Central memory CD4-positive, alpha-beta T cell (primary cell): ENCODE measurements at regions not wholly inside any gene's neighbourhood (a gene's known extent, or its start where the extent isn't known, plus 50 kb on each side); places are given as distances from the start of the nearest gene placed in this dataset.

Source experiments
- DNase-seq: peaks from one replicate; pipeline ENCODE4 v3.0.0; 2022

DNA sequence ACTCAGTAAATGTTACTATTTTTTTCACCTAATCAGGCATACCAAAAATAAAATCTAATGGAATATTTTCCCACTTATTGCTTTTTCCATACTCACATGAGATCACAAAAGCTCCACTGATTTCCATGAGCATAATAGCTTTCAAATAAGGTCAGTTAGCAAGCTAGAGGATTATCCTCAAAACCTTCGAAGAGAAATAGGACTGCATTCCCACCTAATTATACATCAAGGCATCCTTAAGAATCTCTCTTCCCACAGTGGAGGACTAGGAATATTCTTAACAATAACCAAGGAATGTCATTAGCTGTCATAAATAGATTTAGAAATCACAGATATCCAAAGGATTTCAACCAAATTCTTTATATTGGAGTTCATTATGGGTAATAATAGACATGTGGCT, 127.9 kb upstream of the STT3B start:
- no peak for DNase-seq

- DNase-seq: no peak
Measured at GRCh38 chr3:31405515-31405914, 127.2 kb upstream of the STT3B start.

DNA sequence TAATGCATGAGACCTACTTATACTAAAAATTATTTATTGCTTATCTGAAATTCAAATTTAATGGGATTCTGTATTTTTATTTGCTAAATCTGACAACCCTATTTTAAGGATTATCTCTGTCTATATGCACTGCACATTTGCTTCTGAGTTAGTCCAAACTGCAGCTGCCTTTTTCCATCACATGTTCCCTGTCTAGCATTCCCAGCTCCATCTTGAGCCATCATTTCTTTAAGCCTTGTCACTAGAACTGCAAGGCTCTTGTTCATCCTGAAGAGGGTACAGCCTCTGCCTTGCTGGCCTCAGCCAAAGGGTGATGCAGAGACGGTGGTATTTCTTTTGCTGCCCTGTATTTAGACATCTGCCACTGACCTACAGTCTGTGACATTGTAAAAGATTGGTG, 125.8 kb upstream of the STT3B start:
- no peak for DNase-seq

DNA sequence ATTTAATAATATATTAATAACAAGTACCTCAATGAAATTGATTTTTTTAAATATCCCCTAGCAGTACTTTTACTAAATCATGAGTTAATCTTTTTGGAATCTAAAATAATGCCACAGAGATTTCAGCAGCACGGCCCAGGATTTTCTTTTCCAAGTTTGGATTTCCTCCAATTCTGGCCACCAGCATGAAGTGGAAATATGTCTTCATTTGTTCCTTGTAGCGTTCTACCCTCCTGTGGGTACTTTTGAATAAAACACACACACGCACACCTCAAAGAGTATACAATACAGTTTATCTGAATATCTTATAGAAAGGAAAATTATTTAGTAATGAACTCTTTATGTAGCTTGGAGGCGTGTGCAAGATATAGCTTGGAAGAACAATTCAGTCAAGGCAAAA, 125.1 kb upstream of the STT3B start:
- no peak for DNase-seq

DNA sequence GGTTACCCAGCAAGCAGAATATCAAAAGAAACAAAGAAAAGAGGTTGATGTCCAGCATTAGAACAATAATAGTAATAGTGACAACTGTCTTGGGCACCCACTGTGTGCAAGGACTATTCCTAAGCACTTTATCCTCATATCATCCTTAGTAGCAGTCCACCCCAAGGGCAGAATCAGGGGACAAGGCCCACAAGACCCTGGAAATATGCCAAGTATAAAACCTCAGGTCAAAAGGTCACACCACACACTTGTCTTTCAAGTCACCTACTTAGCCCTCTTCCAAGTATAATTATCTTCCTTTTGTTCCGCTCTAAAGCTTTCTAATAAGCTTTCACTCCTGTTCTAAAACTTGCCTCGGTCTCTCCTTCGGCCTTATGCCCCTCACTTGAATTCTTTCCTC, 124.0 kb upstream of the STT3B start:
- no peak for DNase-seq

DNA sequence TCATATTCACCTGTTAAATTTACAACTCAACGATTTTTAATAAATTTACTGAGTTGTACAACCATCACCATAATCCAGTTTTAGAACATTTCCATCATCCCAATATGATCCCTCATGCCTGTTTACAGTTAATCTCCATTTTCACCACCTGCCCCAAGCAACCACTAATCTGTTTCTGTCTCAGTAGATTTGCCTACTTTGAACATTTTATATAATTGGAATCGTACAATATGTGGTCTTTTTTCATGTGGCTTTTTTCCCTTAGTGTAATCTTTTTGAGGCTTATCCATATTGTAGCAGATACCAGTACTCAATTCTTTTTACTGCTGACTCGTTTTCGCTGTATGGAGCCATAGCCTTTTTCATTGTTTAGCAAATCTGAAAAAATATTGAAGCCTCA, 123.3 kb upstream of the STT3B start:
- no peak for DNase-seq

- no peak for DNase-seq
Measured at GRCh38 chr3:31409866-31410265, 122.9 kb upstream of the STT3B start.

DNA sequence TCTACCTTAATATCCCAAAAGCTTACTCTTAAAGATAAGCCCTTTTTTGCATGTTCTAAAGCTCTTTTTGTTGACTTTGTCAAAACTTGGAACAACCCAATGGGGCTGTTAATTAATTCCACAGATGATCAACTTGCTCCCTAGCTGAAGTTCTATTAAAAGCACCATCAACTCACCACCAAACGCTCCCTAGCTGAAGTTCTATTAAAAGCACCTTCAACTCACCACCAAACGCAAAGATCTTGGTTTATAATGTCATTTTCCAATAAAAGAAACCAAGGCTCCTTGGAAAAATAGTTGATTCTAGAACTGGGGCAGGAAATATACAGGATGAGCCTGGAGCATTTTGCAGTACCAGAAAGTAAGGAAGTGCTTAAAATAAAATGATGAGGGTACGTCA, 122.3 kb upstream of the STT3B start:
- no peak for DNase-seq

DNA sequence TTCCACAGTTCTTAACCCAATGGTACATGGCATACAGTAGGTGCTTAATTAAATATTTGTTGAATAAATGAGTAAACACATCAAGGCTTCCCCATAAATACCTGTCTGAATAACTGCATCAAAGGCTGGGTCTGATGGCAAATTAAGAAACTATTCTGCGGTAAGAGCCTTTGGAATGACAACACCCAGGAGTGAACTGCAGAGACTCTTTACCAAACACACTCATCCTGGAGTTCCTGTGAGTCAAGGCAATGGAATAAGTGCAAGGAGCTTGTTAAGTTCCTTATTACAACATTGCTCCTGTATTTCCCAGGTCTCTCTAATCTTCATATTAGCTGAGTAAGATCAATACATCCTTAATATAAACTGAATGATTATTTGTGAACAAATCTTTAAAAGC, 119.9 kb upstream of the STT3B start:
- DNase-seq: no peak

DNA sequence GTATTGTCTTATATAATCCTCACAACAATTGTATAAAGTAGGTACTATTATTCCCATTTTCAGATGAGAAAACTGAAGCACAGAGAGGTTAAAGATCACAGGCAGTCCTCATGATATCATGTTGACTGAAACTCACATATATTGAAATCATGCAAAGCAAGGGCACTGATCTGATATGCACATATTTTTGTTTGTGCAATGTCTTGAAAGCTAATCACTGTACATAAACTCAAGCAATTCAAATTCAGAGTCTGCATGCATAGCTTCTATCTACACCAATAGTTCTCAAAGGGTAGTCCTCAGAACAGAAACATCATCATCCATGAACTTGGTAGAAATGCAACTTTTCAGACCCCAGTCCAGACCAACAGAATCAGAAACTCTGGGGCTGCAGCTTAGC, 119.2 kb upstream of the STT3B start:
- DNase-seq: no peak

GRCh38 chr3:31416980-31417379, 115.7 kb upstream of the STT3B start:
- DNase-seq: no peak

GRCh38 chr3:31417486-31417885, 115.2 kb upstream of the STT3B start:
- no peak for DNase-seq

DNA sequence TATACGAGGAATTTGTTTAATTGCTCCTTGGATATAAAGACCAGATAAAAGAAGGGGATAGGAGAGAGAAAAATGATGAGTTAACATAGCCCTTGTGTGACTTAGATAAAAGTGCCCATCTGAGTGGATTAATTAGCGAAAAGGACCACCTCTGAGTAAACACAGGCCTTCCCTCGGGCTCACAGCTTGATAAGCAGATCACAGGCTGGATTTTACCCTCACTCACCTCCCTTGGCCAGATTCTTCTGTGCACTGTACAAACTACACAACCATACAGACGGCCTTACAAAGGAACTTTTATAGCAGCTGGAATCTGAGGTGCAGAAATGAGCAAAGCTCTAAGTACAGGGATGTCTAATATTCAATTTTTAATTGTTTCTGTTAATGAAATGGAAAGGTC, 112.4 kb upstream of the STT3B start:
- no peak for DNase-seq

DNA sequence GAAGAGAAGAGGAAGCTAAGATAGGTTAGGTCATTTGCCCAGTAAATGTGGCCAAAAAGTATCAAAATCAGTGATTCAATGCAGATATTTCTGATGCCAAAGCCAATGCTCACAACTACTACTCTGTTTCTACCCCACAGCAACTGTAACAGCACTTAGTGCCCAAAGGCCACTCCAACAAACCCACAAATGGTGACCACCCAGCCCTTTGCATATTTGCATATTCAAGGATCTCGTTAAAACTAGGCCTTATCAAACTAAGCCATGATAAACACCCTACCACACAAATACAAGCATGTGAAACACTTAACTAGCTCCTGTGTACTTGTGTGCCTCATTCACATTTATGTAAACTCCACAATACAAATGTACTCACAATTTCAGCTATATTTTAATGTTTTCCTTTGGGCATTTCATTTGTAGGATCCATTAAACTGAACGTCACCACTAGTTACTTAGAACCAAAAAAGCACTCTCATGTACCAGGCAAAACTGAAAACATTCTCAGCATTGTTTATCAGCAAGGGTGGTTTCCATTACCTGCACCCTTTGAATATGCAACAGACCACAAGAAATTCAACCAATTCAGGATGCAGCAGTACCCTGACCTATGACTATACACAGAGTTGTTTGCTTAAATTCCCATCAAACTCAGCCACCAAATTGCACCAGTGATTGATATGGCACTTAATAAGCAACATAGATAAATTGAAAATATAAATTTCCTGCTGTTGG, 111.2 kb upstream of the STT3B start:
- peak; percentile 14 for DNase-seq

DNA sequence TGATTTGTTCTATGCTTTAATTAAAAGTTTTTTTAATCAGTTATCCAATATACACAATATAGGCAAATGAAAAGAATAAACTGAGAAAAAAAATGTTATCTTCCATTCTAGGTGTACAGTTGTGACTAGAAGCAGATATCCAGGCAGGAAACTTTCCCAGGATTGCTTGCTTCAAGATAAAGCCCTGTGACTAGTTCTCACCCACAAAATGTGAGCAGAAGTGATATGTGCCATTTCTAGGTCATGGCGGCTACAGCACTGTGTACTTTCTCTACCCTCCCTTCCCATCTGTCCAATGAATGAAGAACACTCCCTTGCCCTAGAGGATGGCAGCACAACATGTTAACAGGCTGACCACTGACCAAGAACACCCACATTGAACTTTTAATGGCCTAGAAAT, 110.5 kb upstream of the STT3B start:
- no peak for DNase-seq

DNA sequence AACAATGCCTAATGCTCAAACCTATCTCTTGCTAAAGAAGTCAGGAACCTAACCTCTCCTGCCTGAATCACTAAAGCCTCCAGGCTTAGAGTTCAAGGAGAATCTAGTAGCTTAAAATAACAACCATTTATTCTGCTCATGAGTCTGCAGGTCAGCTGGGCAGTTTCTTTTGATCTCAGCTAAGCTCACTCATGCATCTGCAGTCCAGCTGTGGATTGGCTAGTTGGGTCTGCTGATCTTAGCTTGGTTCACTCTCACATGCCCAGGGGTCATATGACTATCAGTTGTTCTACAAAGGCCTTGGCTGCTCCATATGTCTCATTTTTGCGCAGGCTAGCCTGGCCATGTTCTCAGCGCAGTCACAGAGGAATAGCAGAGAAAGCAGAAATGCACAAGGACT, 109.2 kb upstream of the STT3B start:
- no peak for DNase-seq

DNA sequence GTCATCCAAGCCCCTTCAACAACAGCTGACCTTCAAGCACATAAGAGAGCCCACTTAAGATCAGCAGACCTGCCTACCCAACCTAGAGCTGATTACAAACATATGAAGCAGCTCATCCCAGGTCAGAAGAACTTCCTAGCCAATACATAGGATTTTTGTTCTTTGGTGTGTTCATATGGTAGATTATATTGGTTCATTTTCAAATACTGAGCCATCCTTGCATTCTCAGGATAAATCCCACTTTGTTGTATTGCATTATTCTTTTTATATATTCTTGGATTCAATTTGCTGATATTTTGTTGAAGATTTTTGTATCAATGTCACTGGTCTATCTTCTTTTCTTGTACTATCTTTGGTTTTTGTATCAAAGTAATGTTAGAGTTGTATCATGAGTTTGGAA, 107.3 kb upstream of the STT3B start:
- DNase-seq: no peak

GRCh38 chr3:31427623-31428022, 105.1 kb upstream of the STT3B start:
- DNase-seq: no peak

DNA sequence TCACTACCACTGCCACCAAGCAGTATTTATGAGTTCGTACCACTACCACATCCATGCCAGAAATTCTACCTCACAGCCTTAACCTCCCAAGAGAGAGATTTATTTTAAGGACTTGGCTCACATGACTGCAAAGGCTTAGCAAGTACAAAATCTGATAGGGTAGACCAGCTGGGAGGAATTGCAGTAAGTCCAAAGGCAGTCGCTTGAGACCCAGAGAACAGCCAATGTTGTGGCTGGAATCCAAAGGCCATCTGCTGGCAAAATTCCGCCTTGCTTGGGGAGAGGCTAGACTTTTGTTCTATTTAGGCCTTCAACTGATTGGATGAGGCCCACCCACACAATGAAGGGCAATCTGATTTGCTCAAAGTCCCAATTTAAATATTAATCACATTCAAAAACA, 101.4 kb upstream of the STT3B start:
- DNase-seq: no peak

DNA sequence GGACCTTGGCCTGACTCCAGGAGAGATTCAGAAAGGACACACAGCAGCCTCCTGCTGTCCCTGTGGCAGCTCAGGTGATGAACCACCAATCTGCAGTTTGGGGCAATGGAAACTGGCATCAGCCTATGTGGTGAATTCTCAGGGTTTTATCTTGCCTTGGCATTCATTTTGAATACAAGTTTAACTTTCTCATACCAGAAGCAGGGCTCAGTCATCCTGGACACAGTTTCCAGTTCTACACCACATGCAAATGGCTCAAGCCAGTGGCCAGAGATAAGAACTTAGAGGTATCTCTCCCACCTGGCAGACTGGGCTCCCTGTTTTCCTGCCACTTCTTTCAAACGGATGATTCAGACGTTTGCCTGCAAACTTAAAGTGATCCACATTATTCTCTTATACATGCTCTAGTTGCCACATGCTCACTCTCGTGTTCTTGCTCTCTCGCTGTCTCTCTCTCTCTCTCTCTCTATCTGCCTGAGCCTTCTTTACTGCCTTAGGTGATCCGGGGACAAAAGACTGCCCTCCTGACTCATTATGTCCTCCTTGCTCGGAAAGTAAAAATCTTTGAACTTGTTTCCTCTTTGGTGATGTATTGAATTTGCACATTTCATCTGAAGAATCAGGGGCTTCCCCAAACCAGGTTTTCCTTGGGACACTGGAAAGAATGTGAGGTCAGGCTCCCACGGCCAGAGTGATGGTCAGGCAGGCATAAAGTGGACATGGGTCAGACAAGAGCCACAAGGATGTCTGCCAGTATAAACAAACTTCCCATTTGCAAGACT, 99.6 kb upstream of the STT3B start:
- no peak for DNase-seq

DNA sequence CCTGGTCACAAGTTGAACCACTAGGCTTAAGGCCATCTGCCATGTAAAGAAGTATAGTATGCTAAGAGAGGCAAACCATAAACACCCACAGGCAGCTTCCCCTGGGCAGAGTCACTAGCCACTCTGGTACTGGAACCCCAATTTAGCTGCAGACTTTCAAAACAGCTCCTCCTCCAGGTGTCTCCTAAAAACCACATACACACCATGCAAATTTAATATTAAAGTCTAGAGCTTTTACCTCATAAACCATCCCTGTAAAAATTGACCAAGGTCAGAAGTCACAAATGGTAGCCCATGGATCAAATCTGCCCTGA, 99.1 kb upstream of the STT3B start:
- no peak for DNase-seq

DNA sequence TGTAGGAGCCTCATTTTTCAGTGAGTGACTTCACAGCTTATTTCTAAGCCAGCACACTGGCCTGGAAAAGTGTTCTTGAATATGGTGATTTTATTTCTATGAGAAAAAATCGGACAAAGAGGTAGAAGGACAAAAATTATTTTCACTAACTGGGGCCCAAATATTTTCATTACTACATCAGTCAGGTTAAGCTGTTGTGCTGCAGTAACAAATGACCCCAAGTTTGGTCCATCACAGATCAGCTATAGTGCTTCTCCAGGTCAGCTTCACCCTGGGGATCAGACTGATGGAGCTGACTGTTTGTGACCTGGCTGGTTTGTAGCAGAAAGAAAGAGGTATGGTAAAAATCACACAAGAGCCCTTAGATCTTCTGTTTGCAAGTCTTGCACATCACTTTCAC, 97.9 kb upstream of the STT3B start:
- no peak for DNase-seq

DNA sequence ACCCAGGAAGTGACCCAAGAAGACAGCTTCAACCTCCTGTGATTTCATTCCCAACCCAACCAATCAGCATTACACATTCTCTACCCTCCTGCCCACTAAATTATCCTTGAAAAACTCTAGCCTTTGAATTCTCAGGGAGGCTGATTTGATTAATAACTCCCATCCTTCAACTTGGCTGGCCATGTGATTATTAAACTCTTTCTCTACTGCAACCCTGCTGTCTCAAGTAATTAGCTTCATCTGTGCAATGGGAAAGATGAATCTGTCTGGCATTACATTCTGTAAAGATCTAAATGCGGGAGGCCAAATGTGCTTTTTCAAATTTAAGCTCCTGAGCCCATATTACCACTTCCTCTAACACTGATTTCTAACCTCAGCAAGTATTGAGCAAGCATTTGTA, 95.9 kb upstream of the STT3B start:
- DNase-seq: no peak

DNA sequence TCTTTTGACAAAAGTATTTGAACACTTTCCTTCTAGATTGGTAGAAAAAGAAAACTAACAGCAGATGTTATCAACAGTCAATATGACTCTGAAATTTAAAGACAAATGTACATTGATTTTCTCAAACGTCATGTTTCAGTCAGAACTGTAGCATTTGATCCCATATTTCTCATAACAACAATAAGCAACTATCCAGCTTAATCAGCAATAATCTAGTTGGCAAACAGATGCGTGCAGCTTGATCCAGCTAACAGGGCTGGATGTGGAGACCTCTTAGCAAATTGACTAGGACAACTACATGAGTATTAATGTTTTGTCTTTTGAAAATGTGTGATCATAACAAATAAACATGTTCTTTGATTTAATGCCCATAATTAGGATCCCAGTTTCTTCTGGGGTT, 94.0 kb upstream of the STT3B start:
- DNase-seq: no peak
